IMR-90 (cell line): ENCODE measurements at regions not wholly inside any gene's neighbourhood (a gene's known extent, or its start where the extent isn't known, plus 50 kb on each side); places are given as distances from the start of the nearest gene placed in this dataset.
A peak's percentile ranks its signal among the peaks of the same experiment; 100 is the strongest.
"Not testable (repeated sequence)": the region's sequence is repeated elsewhere in the genome, so short reads cannot be mapped to it uniquely, and the experiment has no call there.

Experiments used
- ATAC-seq: fragments of 200-7000 bp; cut with Tn5 transposase; 2 replicates; pipeline ENCODE4 v1.9.1; 2020; ENCODE audit warnings: low read depth, mild to moderate bottlenecking, moderate library complexity
- BruUV-seq: library from RNA; stranded (reverse); fragments of 400-500 nt; replicated peaks from 2 replicates; lab custom pipeline; 2021; lab: Mats Ljungman, UMichigan
- CTCF ChIA-PET: fragments of 300-600 bp; formaldehyde crosslinking; extraction: SDS; loops from one replicate; lab custom pipeline; 2021; ENCODE audit warnings: antibody characterized with exemption; lab: Yijun Ruan, JAX
- POLR2A ChIA-PET: fragments of 300-600 bp; sonication (Branson Sonifier 250); formaldehyde crosslinking; loops from one replicate; lab custom pipeline; 2022; ENCODE audit warnings: antibody characterized with exemption; ENCODE audit not compliant: unreplicated experiment; lab: Charles Lee
- DNase-seq: peaks from one replicate; pipeline ENCODE4 v3.0.0; 2013
- H2AFZ ChIP-seq: replicated peaks from 2 replicates; pipeline ENCODE3; 2013; ENCODE audit warnings: low read length, mild to moderate bottlenecking; ENCODE audit not compliant: poor library complexity
- H2AK5ac ChIP-seq: 2 replicates; pipeline ENCODE4 v1.6.1; 2013; ENCODE audit warnings: low read depth, low read length, inconsistent platforms
- H2AK9ac ChIP-seq: replicated peaks from 2 replicates; pipeline ENCODE3; 2013; ENCODE audit warnings: mild to moderate bottlenecking, low read depth, low read length, moderate library complexity; ENCODE audit not compliant: poor library complexity
- H2BK120ac ChIP-seq: 2 replicates; pipeline ENCODE4 v1.6.1; 2013; ENCODE audit warnings: low read depth, low read length, inconsistent platforms
- H2BK15ac ChIP-seq: 3 replicates; pipeline ENCODE4 v1.6.1; 2013; ENCODE audit warnings: low read depth, low read length, inconsistent platforms
- H2BK20ac ChIP-seq: 2 replicates; pipeline ENCODE4 v1.6.1; 2013; ENCODE audit warnings: low read depth, mild to moderate bottlenecking, inconsistent platforms, low read length, moderate library complexity
- H2BK5ac ChIP-seq: 2 replicates; pipeline ENCODE4 v1.6.1; 2013; ENCODE audit warnings: mild to moderate bottlenecking, low read depth, low read length, inconsistent platforms; ENCODE audit not compliant: poor library complexity, severe bottlenecking
- H3K14ac ChIP-seq: replicated peaks from 2 replicates; pipeline ENCODE4 v1.6.1; 2013; ENCODE audit warnings: low read depth, low read length, inconsistent platforms
- H3K18ac ChIP-seq: 2 replicates; pipeline ENCODE4 v1.6.1; 2013; ENCODE audit warnings: low read depth, low read length, control low read depth
- H3K23ac ChIP-seq: 2 replicates; pipeline ENCODE4 v1.6.1; 2013; ENCODE audit warnings: low read depth, low read length, inconsistent platforms
- H3K27ac ChIP-seq: 2 replicates; pipeline ENCODE4 v1.5.1; 2013; ENCODE audit warnings: mild to moderate bottlenecking, control low read depth, low read length; ENCODE audit not compliant: insufficient read depth
- H3K27me3 ChIP-seq: 2 replicates; pipeline ENCODE4 v1.6.1; 2013; ENCODE audit warnings: low read length; ENCODE audit not compliant: control insufficient read depth, insufficient read depth
- H3K36me3 ChIP-seq: 2 replicates; pipeline ENCODE4 v1.6.1; 2013; ENCODE audit warnings: low read length, mixed read lengths; ENCODE audit not compliant: control insufficient read depth, insufficient read depth
- H3K4ac ChIP-seq: 2 replicates; pipeline ENCODE4 v1.6.1; 2013; ENCODE audit warnings: low read depth, low read length, inconsistent platforms
- H3K4me1 ChIP-seq: 2 replicates; pipeline ENCODE4 v1.6.1; 2013; ENCODE audit warnings: low read length, mixed read lengths; ENCODE audit not compliant: control insufficient read depth, insufficient read depth
- H3K4me2 ChIP-seq: 2 replicates; pipeline ENCODE4 v1.6.1; 2013; ENCODE audit warnings: low read depth, mild to moderate bottlenecking, control low read depth, low read length, moderate library complexity
- H3K4me3 ChIP-seq: 2 replicates; pipeline ENCODE4 v1.5.1; 2013; ENCODE audit warnings: low read depth, mild to moderate bottlenecking, control low read depth, low read length, moderate library complexity; ENCODE audit not compliant: insufficient read depth
- H3K56ac ChIP-seq: 2 replicates; pipeline ENCODE4 v1.6.1; 2013; ENCODE audit warnings: low read length, inconsistent platforms; ENCODE audit not compliant: insufficient read depth; ENCODE audit errors: extremely low read depth
- H3K79me1 ChIP-seq, 2 experiments: 2 replicates each; pipeline ENCODE4 v1.6.1; 2013; ENCODE audit warnings: low read length in 2 of 2, inconsistent platforms in 1 of 2, low read depth in 1 of 2
- H3K9ac ChIP-seq: 2 replicates; pipeline ENCODE4 v1.6.1; 2013; ENCODE audit warnings: low read depth, low read length, control low read depth
- H3K9me1 ChIP-seq: 2 replicates; pipeline ENCODE4 v1.6.1; 2013; ENCODE audit warnings: low read length, inconsistent platforms; ENCODE audit not compliant: insufficient read depth
- H3K9me3 ChIP-seq: 2 replicates; pipeline ENCODE4 v1.6.1; 2013; ENCODE audit warnings: low read length; ENCODE audit not compliant: control insufficient read depth, insufficient read depth
- H4K20me1 ChIP-seq: 2 replicates; pipeline ENCODE4 v1.6.1; 2013; ENCODE audit warnings: low read length, inconsistent platforms; ENCODE audit not compliant: insufficient read depth
- H4K5ac ChIP-seq: 2 replicates; pipeline ENCODE4 v1.6.1; 2013; ENCODE audit warnings: mild to moderate bottlenecking, low read depth, low read length, control low read depth
- H4K8ac ChIP-seq, 2 experiments: 2 replicates each; pipeline ENCODE4 v1.6.1; 2013; ENCODE audit warnings: low read depth in 2 of 2, low read length in 2 of 2, control low read depth in 1 of 2, inconsistent platforms in 1 of 2
- H4K91ac ChIP-seq: 2 replicates; pipeline ENCODE4 v1.6.1; 2013; ENCODE audit warnings: low read depth, low read length, inconsistent platforms; ENCODE audit not compliant: insufficient read depth
- MAFK ChIP-seq: IDR thresholded peaks from 2 replicates; pipeline ENCODE4 v1.6.1; 2012; ENCODE audit warnings: low read depth, low read length, improper control_type of control experiment
- WGBS, 2 experiments: methylation state at CpG; one replicate each; pipeline versions ENCODE4 v1.1.5 to v1.1.7; 2013; ENCODE audit warnings: missing lambda C conversion rate in 2 of 2; ENCODE audit not compliant: insufficient read length in 1 of 2; ENCODE audit errors: extremely low coverage in 2 of 2; 5-methylcytosine and 5-hydroxymethylcytosine counted together
- dilution Hi-C: fragments of 300-500 bp; cut with HindIII; formaldehyde crosslinking; loops from one replicate; pipeline ENCODE4 v1.14.3; 2018; ENCODE audit warnings: low sequenced_read_pairs; ENCODE audit not compliant: unreplicated experiment
- in situ Hi-C: fragments of 300-500 bp; cut with MboI; formaldehyde crosslinking; loops from 3 replicates; pipeline ENCODE4 v1.14.3; 2019; ENCODE audit warnings: low sequenced_read_pairs, inconsistent platforms, mixed read lengths
- intact Hi-C: fragments of 100-400 bp; cut with micrococcal nuclease; formaldehyde crosslinking; loops from 2 replicates; pipeline ENCODE4 v1.10.0; 2022

DNA sequence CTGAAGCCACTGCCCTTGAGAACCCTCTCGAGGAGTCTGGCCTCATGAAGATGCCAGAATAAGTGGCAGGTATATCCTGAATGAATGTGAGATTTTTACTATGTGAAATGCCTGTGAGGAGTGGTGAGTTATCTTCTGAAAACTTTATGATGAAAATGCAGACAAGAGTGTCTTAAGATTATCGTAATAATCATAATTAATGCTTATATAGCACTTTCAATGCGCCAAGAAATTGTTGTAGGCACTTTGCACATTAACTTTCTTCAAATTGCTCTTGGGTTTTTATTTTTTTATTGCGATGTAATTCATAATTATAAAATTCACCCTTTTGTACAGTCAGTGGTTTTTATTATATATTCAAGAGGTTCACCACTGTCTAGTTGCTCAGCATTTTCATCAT, 879.1 kb upstream of the DEFB115 start:
- DNase-seq, H3K27me3 ChIP-seq, CTCF ChIA-PET, H4K8ac ChIP-seq, H3K56ac ChIP-seq, H3K18ac ChIP-seq, H3K79me1 ChIP-seq, ATAC-seq, H2AK5ac ChIP-seq, in situ Hi-C loops, intact Hi-C loops, H4K91ac ChIP-seq, H3K9ac ChIP-seq, H2BK15ac ChIP-seq, H3K4me3 ChIP-seq, H4K5ac ChIP-seq, POLR2A ChIA-PET, H3K4me1 ChIP-seq, H2BK5ac ChIP-seq, H4K20me1 ChIP-seq, H2BK20ac ChIP-seq, H2AFZ ChIP-seq, H3K9me3 ChIP-seq, H3K27ac ChIP-seq, H3K23ac ChIP-seq, H3K36me3 ChIP-seq, H2AK9ac ChIP-seq, H3K9me1 ChIP-seq, dilution Hi-C loops, BruUV-seq, H2BK120ac ChIP-seq, H3K4ac ChIP-seq, H3K14ac ChIP-seq: not testable (repeated sequence)
- peak overlapping the region; percentile 62 for H3K4me2 ChIP-seq
- peak; percentile 13; the same call in 1 of the 2 replicates for TF ChIP-seq MAFK
- WGBS, 2 experiments: no CpG with 5 or more reads among the region's 4 CpGs

GRCh38 chr20:30378721-30379120, 878.7 kb upstream of the DEFB115 start:
- H4K5ac ChIP-seq, H2BK15ac ChIP-seq, H3K4ac ChIP-seq, CTCF ChIA-PET, H3K4me3 ChIP-seq, H3K36me3 ChIP-seq, H3K9me1 ChIP-seq, H3K56ac ChIP-seq, H3K9me3 ChIP-seq, H2AFZ ChIP-seq, H4K8ac ChIP-seq, H3K9ac ChIP-seq, H3K18ac ChIP-seq, H3K14ac ChIP-seq, H3K27me3 ChIP-seq, H3K23ac ChIP-seq, POLR2A ChIA-PET, intact Hi-C loops, H2BK5ac ChIP-seq, H2BK20ac ChIP-seq, H3K79me1 ChIP-seq, H3K27ac ChIP-seq, DNase-seq, H4K91ac ChIP-seq, in situ Hi-C loops, dilution Hi-C loops, H3K4me2 ChIP-seq, H2AK9ac ChIP-seq, H4K20me1 ChIP-seq, BruUV-seq, H2AK5ac ChIP-seq, H2BK120ac ChIP-seq, H3K4me1 ChIP-seq, ATAC-seq: not testable (repeated sequence)
- WGBS, 2 experiments: no CpG with 5 or more reads among the region's 1 CpG
